Lung (tissue), 11 donors: ENCODE measurements at regions not wholly inside any gene's neighbourhood (a gene's known extent, or its start where the extent isn't known, plus 50 kb on each side); places are given as distances from the start of the nearest gene placed in this dataset.

Experiments
- ATAC-seq: fragments of 200-7000 bp; cut with Tn5 transposase; one replicate; pipeline ENCODE4 v1.9.1; 2020; ENCODE audit warnings: moderate number of reproducible peaks; ENCODE audit not compliant: insufficient read depth, low FRiP score
- DNase-seq, 3 donors: peaks; one replicate each; pipeline ENCODE4 v3.0.0-alpha.2; 2013 to 2017
- H3K27ac ChIP-seq, 2 donors: one replicate each; pipeline ENCODE4 v1.5.1; 2013; ENCODE audit warnings: mild to moderate bottlenecking in 2 of 2, moderate library complexity in 2 of 2, control low read depth in 1 of 2, inconsistent platforms in 1 of 2, low read depth in 1 of 2, low read length in 1 of 2
- H3K27me3 ChIP-seq, 3 donors: one replicate each; pipeline ENCODE4 v1.5.1; 2013; ENCODE audit warnings: low read length in 2 of 3; ENCODE audit not compliant: control insufficient read depth in 3 of 3, insufficient read depth in 3 of 3
- H3K36me3 ChIP-seq, 4 donors: one replicate each; pipeline ENCODE4 v1.5.1; 2013; ENCODE audit warnings: low read length in 4 of 4, mild to moderate bottlenecking in 1 of 4, moderate library complexity in 1 of 4; ENCODE audit not compliant: control insufficient read depth in 4 of 4, insufficient read depth in 4 of 4
- H3K4me1 ChIP-seq, 5 donors: one replicate each; pipeline ENCODE4 v1.5.1; 2013; ENCODE audit warnings: low read length in 5 of 5, mild to moderate bottlenecking in 2 of 5, moderate library complexity in 1 of 5; ENCODE audit not compliant: control insufficient read depth in 5 of 5, insufficient read depth in 5 of 5
- H3K4me3 ChIP-seq: one replicate; pipeline ENCODE4 v1.5.1; 2013; ENCODE audit warnings: mild to moderate bottlenecking, control low read depth, moderate library complexity
- H3K9ac ChIP-seq, 2 donors: one replicate each; pipeline ENCODE4 v1.5.1; 2013; ENCODE audit warnings: low read length in 2 of 2, control low read depth in 1 of 2; ENCODE audit not compliant: insufficient read depth in 1 of 2
- H3K9me3 ChIP-seq, 4 donors: one replicate each; pipeline ENCODE4 v1.5.1; 2013; ENCODE audit warnings: low read length in 3 of 4, mild to moderate bottlenecking in 1 of 4, moderate library complexity in 1 of 4; ENCODE audit not compliant: control insufficient read depth in 4 of 4, insufficient read depth in 3 of 4
- WGBS, 2 donors: extraction: QIAGEN DNeasy Blood & Tissue Kit; methylation state at CpG; one replicate each; pipeline ENCODE4 v1.1.7; 2013; 5-methylcytosine and 5-hydroxymethylcytosine counted together
- TF ChIP-seq, protein P1 (sequence below): IDR thresholded peaks from 2 replicates; pipeline ENCODE4 v1.5.1; 2012; ENCODE audit warnings: mild to moderate bottlenecking; ENCODE audit errors: control extremely low read depth, extremely low read depth
- donor health status: control.
- donor health status: control.
- donor health status: Bipolar disorder and iron deficiency.
- donor health status: healthy.
- donor health status: DM: yes; HTN: yes; CAD: no.

DNA sequence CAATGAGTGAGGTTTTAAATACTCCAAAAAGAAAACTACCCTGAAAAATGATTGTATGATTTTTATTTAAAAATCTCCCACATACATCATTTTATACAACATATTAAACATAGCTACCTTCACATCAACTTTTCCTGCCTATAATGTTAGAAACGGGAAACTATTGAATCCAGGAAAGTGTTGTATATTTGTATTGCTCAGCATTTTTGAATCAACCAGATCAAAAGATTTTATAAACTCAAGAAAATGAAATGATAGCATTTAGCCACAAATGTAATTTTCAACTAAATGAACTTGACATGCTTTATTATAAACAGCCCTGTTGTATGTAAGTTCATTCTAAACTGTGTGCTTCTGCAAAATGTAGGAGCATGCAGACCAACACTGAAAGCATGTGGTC is 124.6 kb upstream of the SLC10A2 start:
- Histone ChIP-seq H3K36me3 (no peaks in the 10 kb centered on the region), H3K4me1 (peaks cover 0 to 7% (median 2%) of the 10 kb centered on the region in 5 donors), H3K4me3 (no peak overlapping the region), H3K27ac (no peak overlapping the region), H3K9ac (no peak overlapping the region), H3K27me3 (no peaks in the 10 kb centered on the region), H3K9me3 (peaks cover 0 to 1% (median 0%) of the 10 kb centered on the region in 4 donors)
- no peak for DNase-seq
- ATAC-seq: no peak
- TF ChIP-seq, protein P1, sequence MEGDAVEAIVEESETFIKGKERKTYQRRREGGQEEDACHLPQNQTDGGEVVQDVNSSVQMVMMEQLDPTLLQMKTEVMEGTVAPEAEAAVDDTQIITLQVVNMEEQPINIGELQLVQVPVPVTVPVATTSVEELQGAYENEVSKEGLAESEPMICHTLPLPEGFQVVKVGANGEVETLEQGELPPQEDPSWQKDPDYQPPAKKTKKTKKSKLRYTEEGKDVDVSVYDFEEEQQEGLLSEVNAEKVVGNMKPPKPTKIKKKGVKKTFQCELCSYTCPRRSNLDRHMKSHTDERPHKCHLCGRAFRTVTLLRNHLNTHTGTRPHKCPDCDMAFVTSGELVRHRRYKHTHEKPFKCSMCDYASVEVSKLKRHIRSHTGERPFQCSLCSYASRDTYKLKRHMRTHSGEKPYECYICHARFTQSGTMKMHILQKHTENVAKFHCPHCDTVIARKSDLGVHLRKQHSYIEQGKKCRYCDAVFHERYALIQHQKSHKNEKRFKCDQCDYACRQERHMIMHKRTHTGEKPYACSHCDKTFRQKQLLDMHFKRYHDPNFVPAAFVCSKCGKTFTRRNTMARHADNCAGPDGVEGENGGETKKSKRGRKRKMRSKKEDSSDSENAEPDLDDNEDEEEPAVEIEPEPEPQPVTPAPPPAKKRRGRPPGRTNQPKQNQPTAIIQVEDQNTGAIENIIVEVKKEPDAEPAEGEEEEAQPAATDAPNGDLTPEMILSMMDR: no peak
- WGBS, 2 donors: 53 to 57% methylated on average over 1 of the region's 1 CpG

DNA sequence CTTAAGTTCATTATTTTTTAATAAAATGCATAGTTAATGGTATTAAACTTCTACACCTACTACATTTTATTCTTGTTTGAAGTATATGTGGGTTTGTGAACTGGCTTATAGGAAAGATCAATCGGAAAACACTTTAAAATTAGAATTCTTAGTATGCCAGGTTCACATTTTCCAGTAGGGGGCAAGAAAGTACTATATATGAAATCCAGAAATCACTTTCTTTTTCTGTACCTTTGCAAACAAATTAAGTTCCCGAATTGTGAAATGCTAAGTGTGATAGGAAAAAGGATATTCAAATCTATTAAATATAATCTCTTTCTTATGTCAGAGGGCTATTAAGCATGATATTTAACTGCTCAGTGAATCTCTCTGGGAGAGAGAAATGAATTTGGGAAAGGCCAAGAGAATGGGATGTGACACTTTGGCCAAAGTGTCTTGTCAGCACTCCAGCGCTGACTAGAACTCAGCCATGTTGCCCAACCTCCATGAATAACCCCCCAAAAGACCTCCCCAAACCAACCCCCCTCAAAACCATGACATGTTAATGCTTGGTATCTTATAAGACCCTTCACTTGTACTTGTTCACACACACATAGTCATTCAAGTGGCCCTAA is 122.6 kb upstream of the SLC10A2 start:
- TF ChIP-seq, protein P1: no peak
- no peak for ATAC-seq
- 32 to 39% methylated on average over 3 of the region's 3 CpGs for WGBS, 2 donors

DNA sequence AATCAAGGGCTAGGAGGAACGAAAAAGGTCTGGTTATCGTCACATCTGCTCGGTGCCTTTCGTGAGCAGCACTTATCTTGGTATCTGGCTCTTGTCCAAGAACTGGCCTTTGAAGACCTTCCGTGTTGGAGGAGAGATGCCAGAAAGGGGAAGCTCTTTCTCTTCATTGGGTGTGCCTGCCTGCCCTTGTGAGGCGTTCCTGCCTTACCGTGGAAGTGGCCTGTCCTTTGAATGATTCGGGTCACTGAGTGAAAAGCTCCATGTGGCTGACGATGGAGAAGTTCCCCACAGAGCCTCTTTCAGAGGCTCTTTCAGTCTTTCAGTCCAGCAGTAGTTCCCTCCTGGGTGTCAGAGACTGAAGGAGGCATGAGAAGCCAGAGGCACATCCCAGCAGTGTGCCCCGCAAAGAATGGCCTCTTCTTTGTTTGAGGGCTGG is 121.5 kb upstream of the SLC10A2 start:
- Histone ChIP-seq H3K9ac (no peak overlapping the region), H3K4me3 (no peak overlapping the region), H3K36me3 (no peaks in the 10 kb centered on the region), H3K4me1 (peaks cover 0 to 7% (median 2%) of the 10 kb centered on the region in 5 donors), H3K27me3 (no peaks in the 10 kb centered on the region), H3K27ac (no peak overlapping the region), H3K9me3 (no peaks in the 10 kb centered on the region)
- DNase-seq (peak in 1 of 3 donors; percentile 25), ATAC-seq (no peak)
- WGBS, 2 donors: 50 to 70% methylated on average over 10 of the region's 10 CpGs
- TF ChIP-seq, protein P1: no peak

More for the DNA sequence above, 122.6 kb upstream of the SLC10A2 start:
- Histone ChIP-seq H3K9me3 (no peaks in the 10 kb centered on the region), H3K27ac (no peak overlapping the region), H3K36me3 (no peaks in the 10 kb centered on the region), H3K9ac (no peak overlapping the region), H3K4me3 (no peak overlapping the region), H3K4me1 (peaks cover 0 to 7% (median 2%) of the 10 kb centered on the region in 5 donors), H3K27me3 (no peaks in the 10 kb centered on the region)
- peak; percentile 13 to 82 (median 78) for DNase-seq

DNA sequence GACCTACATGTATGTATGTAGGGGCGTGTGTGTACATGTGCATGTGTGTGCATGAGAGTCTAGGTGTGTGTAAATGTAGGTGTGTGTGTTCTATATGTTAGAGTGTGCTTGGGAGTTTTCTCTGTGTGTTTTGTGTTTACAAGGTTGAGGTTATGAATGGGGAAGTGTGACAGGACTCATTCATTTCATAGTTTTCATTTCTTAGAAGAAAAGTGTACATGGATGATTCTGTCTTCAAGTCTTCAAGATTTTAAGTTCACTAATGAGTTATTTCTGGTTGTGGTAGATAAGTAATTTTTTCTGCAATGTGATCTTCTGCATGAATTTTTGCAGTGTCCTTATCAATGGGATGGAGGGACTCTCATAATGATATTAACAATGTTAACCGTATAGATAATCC is 118.2 kb upstream of the SLC10A2 start:
- H3K9ac ChIP-seq: no peak overlapping the region
- ATAC-seq (no peak), DNase-seq (no peak)
- TF ChIP-seq, protein P1: no peak
- no peaks in the 10 kb centered on the region for H3K27me3 ChIP-seq
- H3K36me3 ChIP-seq: no peaks in the 10 kb centered on the region
- H3K9me3 ChIP-seq: no peaks in the 10 kb centered on the region
- H3K27ac ChIP-seq: no peak overlapping the region
- WGBS, 2 donors: 89 to 92% methylated on average over 2 of the region's 2 CpGs
- peaks cover 0 to 2% (median 0%) of the 10 kb centered on the region in 5 donors for H3K4me1 ChIP-seq
- H3K4me3 ChIP-seq: no peak overlapping the region
